Stimulated activated CD8-positive, alpha-beta memory T cell treated with anti-CD3 and anti-CD28 coated beads, Interleukin-12 subunit alpha, Interleukin-12 subunit beta, amount 100 ng/mL, for 4 hours (primary cell): ENCODE measurements at regions not wholly inside any gene's neighbourhood (a gene's known extent, or its start where the extent isn't known, plus 50 kb on each side); places are given as distances from the start of the nearest gene placed in this dataset.
"Not testable (repeated sequence)": the region's sequence is repeated elsewhere in the genome, so short reads cannot be mapped to it uniquely, and the experiment has no call there.

Source experiments
- DNase-seq: peaks from one replicate; pipeline ENCODE4 v3.0.0-alpha.2; 2020; ENCODE audit warnings: low read depth

GRCh38 chr2:207363761-207364290 is 165.9 kb upstream of the CREB1 start:
- no peak for DNase-seq

DNA sequence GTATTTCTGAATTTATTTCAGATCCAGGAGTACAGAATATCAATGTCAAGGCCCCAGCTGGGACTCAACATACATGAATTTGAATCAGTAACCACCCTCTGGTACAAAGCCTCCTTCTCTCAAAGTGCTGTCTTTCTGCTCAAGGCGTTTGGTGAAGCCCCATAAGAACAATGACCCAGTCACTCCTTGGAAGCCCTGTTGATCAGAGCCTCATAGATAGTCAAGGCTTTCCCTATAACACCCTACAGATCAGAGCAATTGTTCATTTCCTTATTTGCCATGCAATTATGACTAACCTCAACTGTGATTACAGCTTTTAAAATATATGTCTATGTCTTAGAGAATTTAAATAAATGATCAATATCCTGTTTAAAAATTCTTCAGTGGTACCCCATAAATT is 159.1 kb upstream of the CREB1 start:
- DNase-seq: no peak

DNA sequence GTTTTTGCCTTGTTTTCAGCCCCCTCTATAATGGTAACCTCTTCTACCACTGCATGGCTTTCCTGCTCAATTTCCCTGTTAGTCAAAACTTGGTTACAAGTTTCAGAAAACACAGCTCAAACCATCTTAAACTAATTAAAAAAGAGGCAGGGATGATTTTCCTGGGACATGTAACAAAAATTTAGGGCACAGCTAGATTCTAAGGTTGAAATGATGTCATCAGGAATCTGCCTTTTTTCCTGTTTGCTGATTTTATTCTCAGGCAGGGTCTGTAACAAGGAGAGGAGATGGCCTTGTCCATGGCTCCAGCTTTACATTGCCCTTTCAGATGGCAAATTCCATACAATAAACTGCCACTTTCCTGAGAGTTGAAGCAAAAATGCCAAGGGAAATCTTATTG is 157.9 kb upstream of the CREB1 start:
- DNase-seq: no peak

DNA sequence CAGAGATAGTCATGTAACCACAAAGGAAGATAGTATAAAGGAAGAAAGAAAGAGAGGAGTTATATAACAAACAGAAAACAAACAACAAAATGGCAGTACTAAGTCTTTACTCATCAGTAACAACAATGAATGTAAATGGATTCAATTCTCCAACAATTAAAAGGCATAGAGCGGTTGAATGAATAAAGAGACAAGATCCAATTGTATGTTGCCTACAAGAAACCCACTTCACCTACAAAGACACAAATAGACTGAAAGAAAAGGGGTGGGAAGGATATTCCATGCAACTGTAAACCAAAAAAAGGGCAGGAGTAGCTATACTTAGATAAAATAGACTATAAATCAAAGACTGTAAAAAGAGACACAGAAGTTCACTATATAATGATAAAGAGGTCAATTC is 157.3 kb upstream of the CREB1 start:
- DNase-seq: no peak

GRCh38 chr2:207375207-207375875 is 154.4 kb upstream of the CREB1 start:
- no peak for DNase-seq

DNA sequence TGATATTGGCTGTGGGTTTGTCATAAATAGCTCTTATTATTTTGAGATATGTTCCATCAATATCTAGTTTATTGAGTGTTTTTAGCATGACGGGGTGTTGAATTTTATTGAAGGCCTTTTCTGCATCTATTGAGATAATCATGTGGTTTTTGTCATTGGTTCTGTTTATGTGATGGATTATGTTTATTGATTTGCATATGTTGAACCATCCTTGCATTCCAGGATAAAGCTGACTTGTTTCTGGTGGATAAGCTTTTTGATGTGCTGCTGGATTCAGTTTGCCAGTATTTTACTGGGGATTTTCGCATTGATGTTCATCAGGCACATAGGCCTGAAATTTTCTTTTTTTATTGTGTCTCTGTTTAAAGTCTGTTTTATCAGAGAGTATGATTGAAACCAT is 151.1 kb upstream of the CREB1 start:
- DNase-seq: not testable (repeated sequence)

DNA sequence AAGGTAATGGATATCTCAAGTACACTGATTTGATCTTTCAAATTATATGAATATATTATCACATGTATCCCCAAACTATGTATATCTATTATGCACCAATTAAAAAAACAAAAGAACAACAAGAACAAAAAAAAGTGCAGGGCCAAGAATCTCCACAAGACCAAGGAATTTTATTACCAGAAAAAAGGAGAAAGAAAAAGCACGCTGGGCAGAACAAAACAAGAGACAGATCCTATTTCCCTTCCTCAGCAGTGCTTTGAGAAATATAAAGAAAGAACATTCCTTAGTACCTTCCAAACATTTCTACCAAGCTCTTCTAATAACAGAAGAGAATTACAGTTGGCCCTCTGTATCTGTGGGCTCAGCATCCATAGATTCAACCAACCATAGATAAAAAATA is 144.7 kb upstream of the CREB1 start:
- no peak for DNase-seq

- DNase-seq: no peak
Observed at GRCh38 chr2:207385903-207386302, 143.9 kb upstream of the CREB1 start.

GRCh38 chr2:207387001-207387571 is 142.7 kb upstream of the CREB1 start:
- no peak for DNase-seq

GRCh38 chr2:207390302-207391095 is 139.3 kb upstream of the CREB1 start:
- DNase-seq: no peak

DNA sequence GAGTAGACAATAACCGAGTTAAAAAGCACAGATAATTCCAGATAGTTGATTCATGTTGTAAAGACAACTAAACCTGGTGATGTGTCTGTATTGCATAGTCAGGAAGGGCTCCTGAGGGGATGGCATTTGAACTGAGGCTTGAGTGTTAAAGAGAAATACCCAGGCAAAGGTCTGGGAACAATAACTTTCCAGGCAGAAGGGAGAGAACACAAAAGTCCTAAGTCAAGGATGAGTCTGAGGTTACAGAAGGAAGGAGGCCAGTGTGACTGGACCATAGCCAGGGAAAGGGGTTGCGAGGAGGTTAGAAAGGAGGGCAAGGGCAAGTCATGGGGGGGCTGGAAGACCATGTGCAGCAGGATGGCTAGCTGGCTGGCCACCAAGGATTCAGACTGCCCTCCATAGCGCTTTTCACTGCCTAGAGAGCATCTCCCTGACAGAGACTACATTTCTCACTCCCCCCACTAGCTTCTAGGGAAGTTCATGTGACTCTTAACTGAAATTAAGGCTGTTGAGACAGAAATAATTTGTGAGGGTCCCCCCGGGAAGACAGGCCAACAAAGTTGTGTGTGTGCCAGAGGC is 135.5 kb upstream of the CREB1 start:
- no peak for DNase-seq

DNA sequence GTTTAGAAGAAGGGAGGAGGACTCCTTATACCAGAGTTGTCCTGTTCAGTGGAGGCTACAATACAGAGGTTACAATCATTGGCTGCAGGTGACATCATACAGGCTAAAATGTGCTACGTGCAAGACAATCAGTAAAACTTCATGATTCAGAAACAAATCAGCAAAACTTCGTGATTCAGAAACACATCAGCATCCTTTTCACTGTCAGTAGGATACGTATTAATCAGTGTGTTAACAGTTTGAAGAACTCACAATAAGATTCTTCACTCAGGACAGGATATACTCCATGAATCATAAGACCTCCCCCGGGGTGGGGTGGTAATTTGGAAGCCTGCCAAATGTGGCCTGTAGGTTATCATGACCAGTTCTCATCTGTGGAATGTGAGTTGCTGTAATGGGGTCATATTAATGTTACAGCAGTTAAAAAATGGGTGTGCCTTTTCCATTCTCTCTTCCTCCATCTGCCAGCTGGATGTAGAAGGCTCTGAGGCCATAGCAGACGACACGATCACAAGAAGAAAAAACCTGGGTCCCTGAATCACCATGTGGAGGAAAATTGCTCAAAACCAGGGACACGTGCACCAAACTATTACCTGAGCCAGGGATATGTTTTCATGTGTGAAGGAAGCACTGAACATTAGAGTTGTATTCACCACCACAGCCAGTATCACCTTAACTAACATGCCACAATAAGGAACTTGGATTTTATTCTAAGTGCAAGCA is 134.8 kb upstream of the CREB1 start:
- DNase-seq: no peak

DNA sequence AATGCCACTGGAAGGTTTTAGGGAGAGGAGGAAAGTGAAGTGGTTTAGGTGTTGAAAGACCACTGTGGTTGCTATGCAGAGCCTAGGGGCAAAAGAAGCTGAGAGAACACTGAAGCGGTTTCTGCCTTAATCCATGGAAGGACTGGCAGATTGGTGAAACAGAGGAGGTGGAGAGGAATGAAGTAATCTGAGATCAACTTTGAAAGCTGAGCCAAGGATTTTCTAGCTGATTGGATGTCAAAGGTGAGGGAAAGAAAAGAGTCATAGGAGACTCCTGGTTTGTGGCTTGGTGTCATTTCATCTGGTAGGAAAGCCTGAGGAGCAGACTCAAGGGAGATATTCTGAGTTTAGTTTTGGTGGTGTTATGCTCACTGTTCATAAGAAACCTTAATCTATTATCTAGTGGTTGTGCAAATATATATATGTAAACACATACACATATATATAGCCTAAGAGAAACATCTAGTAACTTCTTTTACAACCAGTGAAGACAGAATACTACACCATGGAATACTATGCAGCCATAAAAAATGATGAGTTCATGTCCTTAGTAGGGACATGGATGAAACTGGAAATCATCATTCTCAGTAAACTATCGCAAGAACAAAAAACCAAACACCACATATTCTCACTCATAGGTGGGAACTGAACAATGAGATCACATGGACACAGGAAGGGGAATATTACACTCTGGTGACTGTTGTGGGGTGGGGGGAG is 134.1 kb upstream of the CREB1 start:
- DNase-seq: no peak

DNA sequence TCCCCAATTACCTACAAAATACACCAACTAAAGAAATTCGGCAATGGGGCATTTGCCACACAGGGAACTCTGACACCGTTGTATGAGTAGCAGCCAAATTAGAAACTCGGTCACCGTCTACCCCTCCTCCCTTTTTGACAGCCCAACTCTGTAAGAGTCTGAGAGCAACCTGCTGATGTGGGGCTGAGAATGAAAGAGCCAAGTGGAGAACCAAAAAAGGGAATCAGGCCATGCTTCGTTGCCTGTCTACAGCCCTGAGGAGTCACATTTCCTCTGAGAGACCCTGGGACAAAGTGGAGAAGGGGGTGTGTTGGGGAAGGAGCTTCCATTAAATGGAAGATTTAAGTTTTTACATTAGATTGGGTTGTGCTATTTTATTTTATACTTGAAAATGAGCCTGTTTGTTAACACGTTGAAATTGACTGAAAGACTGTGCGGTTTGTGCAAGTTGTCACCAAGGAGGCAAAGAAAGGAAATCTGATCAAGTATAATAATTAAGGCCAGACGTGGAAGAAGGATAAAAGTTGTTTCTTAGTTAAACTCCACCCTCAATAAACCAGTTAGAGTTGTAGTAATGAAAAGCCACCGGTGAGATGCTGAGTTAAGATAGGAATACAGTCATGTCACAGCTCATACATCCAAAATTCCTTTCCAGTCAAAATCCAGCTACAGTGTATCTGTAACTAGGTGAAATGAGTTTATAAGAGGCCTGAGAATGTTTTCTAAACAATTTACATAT is 131.7 kb upstream of the CREB1 start:
- DNase-seq: no peak

DNA sequence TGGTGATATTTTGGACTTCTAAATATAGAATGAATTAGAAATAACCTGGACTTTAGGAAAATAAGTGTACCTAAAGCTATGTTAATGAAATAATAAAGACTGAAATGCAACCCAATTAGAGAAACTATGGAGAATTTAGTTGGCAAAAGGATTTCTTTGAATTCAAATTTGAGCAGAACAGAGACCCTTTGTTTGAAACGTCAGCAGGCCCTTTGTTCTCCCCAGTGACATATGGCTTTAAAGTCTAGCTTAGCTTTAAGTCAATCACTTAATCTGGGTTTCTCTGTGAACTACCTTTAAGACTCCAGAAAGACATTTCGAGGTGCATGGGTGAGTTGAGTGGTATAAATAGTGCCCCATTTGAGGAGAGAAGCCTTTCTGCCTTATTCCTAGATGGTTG is 130.5 kb upstream of the CREB1 start:
- DNase-seq: no peak

DNA sequence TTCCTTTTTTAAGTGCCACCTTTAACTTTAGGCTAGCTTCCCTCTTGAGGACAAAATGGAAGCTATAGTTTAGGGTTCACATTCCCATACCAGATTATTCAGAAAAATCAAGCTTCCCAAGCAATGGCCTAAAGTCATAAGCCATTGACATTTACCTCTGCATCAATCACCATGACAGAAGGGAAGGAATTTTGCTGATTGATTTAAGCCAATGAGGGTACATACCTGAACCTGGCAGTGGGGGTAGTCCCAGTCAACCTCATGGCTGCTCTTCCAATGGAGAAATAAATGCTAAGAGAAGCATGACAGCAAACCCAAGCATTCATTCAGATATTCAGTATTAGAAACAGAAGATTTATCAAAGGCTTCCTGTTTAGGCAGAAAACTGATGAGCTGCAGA is 128.4 kb upstream of the CREB1 start:
- DNase-seq: no peak

- DNase-seq: no peak
Observed at GRCh38 chr2:207403141-207403540, 126.6 kb upstream of the CREB1 start.

- no peak for DNase-seq
Observed at GRCh38 chr2:207403950-207404349, 125.8 kb upstream of the CREB1 start.

DNA sequence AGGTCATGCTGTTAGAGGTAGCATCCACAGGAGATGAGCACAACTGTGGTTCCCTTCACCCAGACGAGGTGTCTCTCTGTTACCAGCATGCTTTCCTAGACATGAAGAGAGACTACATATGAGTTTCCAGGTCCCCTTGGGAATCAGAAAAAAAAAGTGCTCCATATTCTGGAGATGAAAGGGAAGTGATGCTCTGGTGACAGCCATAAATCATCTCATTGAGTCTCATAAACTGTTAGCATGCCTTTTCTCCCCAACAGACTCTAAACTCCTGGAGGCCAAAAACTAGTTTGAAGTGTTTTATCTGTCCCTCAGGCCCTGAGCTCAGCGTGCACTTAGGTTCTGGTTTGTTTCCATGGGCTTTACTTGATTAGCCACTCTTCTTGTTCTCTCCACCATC is 124.6 kb upstream of the CREB1 start:
- no peak for DNase-seq

- DNase-seq: no peak
Observed at GRCh38 chr2:207408086-207408794, 121.5 kb upstream of the CREB1 start.
